Lower leg skin (tissue), 3 donors: ENCODE measurements at regions not wholly inside any gene's neighbourhood (a gene's known extent, or its start where the extent isn't known, plus 50 kb on each side); places are given as distances from the start of the nearest gene placed in this dataset.

Source experiments
- CTCF ChIP-seq, 3 donors: fragments of 450-650 bp; IDR thresholded peaks; one replicate each; pipeline ENCODE4 v1.5.1; 2016; ENCODE audit warnings: antibody characterized with exemption in 3 of 3, mild to moderate bottlenecking in 3 of 3, moderate library complexity in 2 of 3
- POLR2A ChIP-seq, 2 donors: fragments of 450-650 bp; IDR thresholded peaks; one replicate each; pipeline ENCODE4 v1.6.1; 2016 to 2017; ENCODE audit warnings: antibody characterized with exemption in 2 of 2, mild to moderate bottlenecking in 1 of 2, moderate library complexity in 1 of 2

GRCh38 chr2:59694176-59694575 is 859.3 kb downstream of the BCL11A start:
- TF ChIP-seq CTCF (IDR thresholded peaks at IDR 0.05): no peak
- no peak for TF ChIP-seq POLR2A (IDR thresholded peaks at IDR 0.05)
